ENCODE measurements at regions not wholly inside any gene's neighbourhood (a gene's known extent, or its start where the extent isn't known, plus 50 kb on each side); places are given as distances from the start of the nearest gene placed in this dataset.

GRCh38 chr2:175688243-175688642 lies 313.8 kb downstream of the LNPK start:
- Mint-ChIP-seq H3K4me1 (ENCODE audit: unreplicated experiment) (no peaks in the 10 kb centered on the region), H3K36me3 (ENCODE audit: unreplicated experiment) (no peaks in the 10 kb centered on the region), H3K4me3 (ENCODE audit: unreplicated experiment) (no peak overlapping the region), H3K9me3 (ENCODE audit: unreplicated experiment) (no peaks in the 10 kb centered on the region), H3K27me3 (ENCODE audit: unreplicated experiment) (peaks cover 32% of the 10 kb centered on the region), H3K27ac (ENCODE audit: unreplicated experiment) (no peak overlapping the region)
- no peak for TF ChIP-seq CTCF (IDR thresholded peaks at IDR 0.05)
- DNase-seq (ENCODE audit: extremely low spot score, unreplicated experiment): no peak

- no peak for DNase-seq (ENCODE audit: extremely low spot score, unreplicated experiment)
- no peaks in the 10 kb centered on the region for H3K9me3 Mint-ChIP-seq (ENCODE audit: unreplicated experiment)
- no peak for TF ChIP-seq CTCF (IDR thresholded peaks at IDR 0.05)
- no peak overlapping the region for H3K4me3 Mint-ChIP-seq (ENCODE audit: unreplicated experiment)
- no peaks in the 10 kb centered on the region for H3K36me3 Mint-ChIP-seq (ENCODE audit: unreplicated experiment)
- peaks cover 32% of the 10 kb centered on the region for H3K27me3 Mint-ChIP-seq (ENCODE audit: unreplicated experiment)
- no peak overlapping the region for H3K27ac Mint-ChIP-seq (ENCODE audit: unreplicated experiment)
- no peaks in the 10 kb centered on the region for H3K4me1 Mint-ChIP-seq (ENCODE audit: unreplicated experiment)
Measured at GRCh38 chr2:175687465-175687864, 314.6 kb downstream of the LNPK start.

GRCh38 chr2:175686002-175686401 lies 316.1 kb downstream of the LNPK start:
- Mint-ChIP-seq H3K36me3 (ENCODE audit: unreplicated experiment) (no peaks in the 10 kb centered on the region), H3K4me3 (ENCODE audit: unreplicated experiment) (no peak overlapping the region), H3K9me3 (ENCODE audit: unreplicated experiment) (no peaks in the 10 kb centered on the region), H3K27ac (ENCODE audit: unreplicated experiment) (no peak overlapping the region), H3K4me1 (ENCODE audit: unreplicated experiment) (no peaks in the 10 kb centered on the region), H3K27me3 (ENCODE audit: unreplicated experiment) (peaks cover 30% of the 10 kb centered on the region)
- no peak for DNase-seq (ENCODE audit: extremely low spot score, unreplicated experiment)
- TF ChIP-seq CTCF (IDR thresholded peaks at IDR 0.05): no peak

GRCh38 chr2:175684466-175684865 lies 317.6 kb downstream of the LNPK start:
- Mint-ChIP-seq H3K4me3 (ENCODE audit: unreplicated experiment) (no peak overlapping the region), H3K36me3 (ENCODE audit: unreplicated experiment) (no peaks in the 10 kb centered on the region), H3K9me3 (ENCODE audit: unreplicated experiment) (no peaks in the 10 kb centered on the region), H3K27me3 (ENCODE audit: unreplicated experiment) (peaks cover 25% of the 10 kb centered on the region), H3K4me1 (ENCODE audit: unreplicated experiment) (no peaks in the 10 kb centered on the region), H3K27ac (ENCODE audit: unreplicated experiment) (no peak overlapping the region)
- TF ChIP-seq CTCF (IDR thresholded peaks at IDR 0.05): no peak
- DNase-seq (ENCODE audit: extremely low spot score, unreplicated experiment): no peak

- no peak for TF ChIP-seq CTCF (IDR thresholded peaks at IDR 0.05)
- H3K4me1 Mint-ChIP-seq (ENCODE audit: unreplicated experiment): no peaks in the 10 kb centered on the region
- no peaks in the 10 kb centered on the region for H3K36me3 Mint-ChIP-seq (ENCODE audit: unreplicated experiment)
- no peak for DNase-seq (ENCODE audit: extremely low spot score, unreplicated experiment)
- H3K27ac Mint-ChIP-seq (ENCODE audit: unreplicated experiment): no peak overlapping the region
- H3K9me3 Mint-ChIP-seq (ENCODE audit: unreplicated experiment): peaks cover 3% of the 10 kb centered on the region
- H3K4me3 Mint-ChIP-seq (ENCODE audit: unreplicated experiment): no peak overlapping the region
- H3K27me3 Mint-ChIP-seq (ENCODE audit: unreplicated experiment): peaks cover 6% of the 10 kb centered on the region
Measured at GRCh38 chr2:175679728-175680127, 322.3 kb downstream of the LNPK start.

Measured in osteocyte (in vitro differentiated cells).